K562 (cell line): ENCODE measurements at regions not wholly inside any gene's neighbourhood (a gene's known extent, or its start where the extent isn't known, plus 50 kb on each side); places are given as distances from the start of the nearest gene placed in this dataset.

Experiments used
- ATAC-seq: fragments of 200-7000 bp; cut with Tn5 transposase; 3 replicates; pipeline ENCODE4 v1.9.1; 2020; ENCODE audit warnings: moderate library complexity
- BruUV-seq: library from RNA; stranded (reverse); fragments of 400-500 nt; replicated peaks from 2 replicates; lab custom pipeline; 2021; lab: Mats Ljungman, UMichigan
- CTCF ChIA-PET: fragments of 300-600 bp; formaldehyde crosslinking; extraction: SDS; loops from one replicate; lab custom pipeline; 2021; ENCODE audit warnings: low intra/inter-chr PET ratio; lab: Yijun Ruan, JAX
- POLR2A ChIA-PET: fragments of 300-600, 350-650 bp; sonication (Branson Sonifier 250); formaldehyde crosslinking; extraction: SDS; loops from one replicate; lab custom pipeline; 2021; ENCODE audit warnings: antibody characterized with exemption, inconsistent platforms; lab: Yijun Ruan, JAX
- DNase-seq, 4 experiments: peaks; one replicate each; pipeline versions ENCODE4 v3.0.0 to v3.0.0-alpha.2; 2011 to 2018; ENCODE audit warnings: low spot score in 3 of 4, mixed read lengths in 3 of 4; ENCODE audit errors: extremely low read depth in 1 of 4
- FAIRE-seq: peaks from 2 replicates; lab custom pipeline; 2011; peaks lifted over from hg19 to GRCh38; lab: Jason Lieb, UNC
- H2AFZ ChIP-seq: 2 replicates; pipeline ENCODE4 v1.6.0; 2011; ENCODE audit warnings: low read depth, low read length, control low read depth, inconsistent platforms
- H3K27ac ChIP-seq: fragments of 200-600 bp; 3 replicates; pipeline ENCODE4 v1.8.0; 2011; ENCODE audit warnings: low read depth, mild to moderate bottlenecking, control low read depth, inconsistent platforms, low read length, moderate library complexity, mixed read lengths; ENCODE audit errors: extremely low read depth
- H3K27me3 ChIP-seq, 2 experiments: fragments of 300-600 bp in 1 of 2; 2 replicates in 1 of 2; 3 replicates in 1 of 2; pipeline versions ENCODE4 v1.6.0 to v1.8.0; 2011; ENCODE audit warnings: inconsistent platforms in 2 of 2, low read length in 2 of 2, mild to moderate bottlenecking in 1 of 2, mixed read lengths in 1 of 2, moderate library complexity in 1 of 2; ENCODE audit not compliant: control insufficient read depth in 2 of 2, insufficient read depth in 2 of 2
- H3K36me3 ChIP-seq: fragments of 300-600 bp; 3 replicates; pipeline ENCODE4 v1.8.0; 2011; ENCODE audit warnings: mild to moderate bottlenecking, low read length, inconsistent platforms; ENCODE audit not compliant: control insufficient read depth, insufficient read depth
- H3K4me1 ChIP-seq, 2 experiments: fragments of 200-600 bp in 1 of 2; replicated peaks in 1 of 2; 2 replicates in 1 of 2; 3 replicates in 1 of 2; pipeline versions ENCODE4 v1.5.1 to v1.8.0; 2011; ENCODE audit warnings: inconsistent platforms in 2 of 2, low read length in 2 of 2, mild to moderate bottlenecking in 1 of 2, mixed read lengths in 1 of 2, moderate library complexity in 1 of 2; ENCODE audit not compliant: control insufficient read depth in 2 of 2, insufficient read depth in 2 of 2
- H3K4me2 ChIP-seq: 2 replicates; pipeline ENCODE4 v1.6.1; 2011; ENCODE audit warnings: low read length, control low read depth, inconsistent platforms, mixed read lengths; ENCODE audit not compliant: insufficient read depth
- H3K4me3 ChIP-seq: fragments of 200-600 bp; sonication (generic), shearing (Covaris generic); 2 replicates; pipeline ENCODE4 v1.5.1; 2016; ENCODE audit warnings: control low read depth, inconsistent platforms
- H3K79me2 ChIP-seq: fragments of 200-600 bp; 3 replicates; pipeline ENCODE4 v1.8.0; 2011; ENCODE audit warnings: low read length, inconsistent platforms; ENCODE audit not compliant: control insufficient read depth, insufficient read depth
- H3K9ac ChIP-seq, 2 experiments: 2 replicates each; pipeline versions ENCODE4 v1.6.0 to v1.6.1; 2011; ENCODE audit warnings: low read depth in 2 of 2, low read length in 2 of 2, control low read depth in 1 of 2, inconsistent platforms in 1 of 2, mild to moderate bottlenecking in 1 of 2, mixed read lengths in 1 of 2; ENCODE audit not compliant: insufficient read depth in 1 of 2
- H3K9me1 ChIP-seq: one replicate; pipeline ENCODE4 v1.6.0; 2011; ENCODE audit warnings: inconsistent platforms, mild to moderate bottlenecking, low read length, moderate library complexity; ENCODE audit not compliant: control insufficient read depth, insufficient read depth
- H3K9me3 ChIP-seq: replicated peaks from 2 replicates; pipeline ENCODE4 v1.5.1; 2011; ENCODE audit warnings: low read depth, low read length, inconsistent platforms; ENCODE audit not compliant: control insufficient read depth, insufficient read depth
- H4K20me1 ChIP-seq: replicated peaks from 2 replicates; pipeline ENCODE4 v1.6.1; 2011; ENCODE audit warnings: low read length, inconsistent platforms, mixed read lengths; ENCODE audit not compliant: control insufficient read depth, insufficient read depth
- ATF2 ChIP-seq: sonication (generic); formaldehyde crosslinking; IDR thresholded peaks from 2 replicates; pipeline ENCODE4 v1.8.1; 2022; ENCODE audit warnings: missing genetic modification reagents
- CTCFL ChIP-seq: IDR thresholded peaks from 2 replicates; pipeline ENCODE4 v1.6.1; 2011; ENCODE audit warnings: borderline replicate concordance, low read depth, mild to moderate bottlenecking, moderate library complexity, low read length; ENCODE audit not compliant: insufficient read depth, poor library complexity, severe bottlenecking
- EP400 ChIP-seq: fragments of 450-650 bp; IDR thresholded peaks from 2 replicates; pipeline ENCODE4 v1.6.1; 2017; ENCODE audit warnings: antibody characterized with exemption, mild to moderate bottlenecking, moderate library complexity
- HLTF ChIP-seq: fragments of 450-650 bp; IDR thresholded peaks from 2 replicates; pipeline ENCODE4 v1.6.1; 2016
- NR2F6 ChIP-seq: fragments of 450-650 bp; formaldehyde crosslinking; IDR thresholded peaks from 2 replicates; pipeline ENCODE4 v1.4.0; 2020; ENCODE audit warnings: mild to moderate bottlenecking
- RFX5 ChIP-seq: IDR thresholded peaks from 2 replicates; pipeline ENCODE4 v1.6.1; 2011; ENCODE audit warnings: low read depth, mild to moderate bottlenecking, improper control_type of control experiment, low read length
- SIRT6 ChIP-seq: IDR thresholded peaks from one replicate; pipeline ENCODE4 v1.6.1; 2012; ENCODE audit warnings: low read depth, mild to moderate bottlenecking, control low read depth, inconsistent platforms, low read length, moderate library complexity
- TCF15 ChIP-seq: fragments of 250-450 bp; sonication (Bioruptor Pico); IDR thresholded peaks from 2 replicates; pipeline ENCODE4 v1.8.0; 2022; ENCODE audit warnings: moderate library complexity, mild to moderate bottlenecking, inconsistent platforms
- THRA ChIP-seq: fragments of 450-650 bp; IDR thresholded peaks from 2 replicates; pipeline ENCODE4 v1.6.1; 2017; ENCODE audit warnings: mild to moderate bottlenecking, moderate library complexity
- ZNF175 ChIP-seq: fragments of 200-800 bp; sonication (Bioruptor generic); IDR thresholded peaks from 2 replicates; pipeline ENCODE4 v1.6.1; 2016; ENCODE audit warnings: low read depth, mild to moderate bottlenecking, missing genetic modification characterization, missing compliant biosample characterization
- ZNF592 ChIP-seq: fragments of 450-650 bp; IDR thresholded peaks from 2 replicates; pipeline ENCODE4 v1.6.1; 2017; ENCODE audit warnings: antibody characterized with exemption, mild to moderate bottlenecking
- whole genome bisulfite sequencing: fragments of 100-300 bp; shearing (Covaris generic); methylation state at CpG from one replicate; pipeline ENCODE4 v1.1.6; 2016; ENCODE audit warnings: low coverage, mixed read lengths; ENCODE audit not compliant: insufficient coverage; ENCODE audit errors: missing lambda C conversion rate; 5-methylcytosine and 5-hydroxymethylcytosine counted together
- in situ Hi-C: fragments of 300-500 bp; cut with MboI; formaldehyde crosslinking; loops from 4 replicates; pipeline ENCODE4 v1.15.0; 2018; ENCODE audit warnings: inconsistent platforms, mixed read lengths
- intact Hi-C: fragments of 100-400 bp; cut with micrococcal nuclease; formaldehyde crosslinking; loops from 2 replicates; pipeline ENCODE4 v1.14.2; 2022

- no peak overlapping the region for H3K4me3 ChIP-seq
- H3K79me2 ChIP-seq: no peaks in the 10 kb centered on the region
- in situ Hi-C loops (no loop called here), intact Hi-C loops (no loop called here)
- CTCF ChIA-PET: no interaction called here
- no peaks in the 10 kb centered on the region for H3K9me1 ChIP-seq
- H3K27ac ChIP-seq: no peak overlapping the region
- H3K36me3 ChIP-seq: no peaks in the 10 kb centered on the region
- POLR2A ChIA-PET: no interaction called here
- no peak overlapping the region for H3K9ac ChIP-seq
- H4K20me1 ChIP-seq: no peaks in the 10 kb centered on the region
- no TSS peak for BruUV-seq
- H3K4me1 ChIP-seq: no peaks in the 10 kb centered on the region
- H3K27me3 ChIP-seq: no peaks in the 10 kb centered on the region
- H3K9me3 ChIP-seq: no peaks in the 10 kb centered on the region; the same call in 1 of the 2 replicates
- DNase-seq (no peak), FAIRE-seq (no peak), ATAC-seq (no peak)
- H2AFZ ChIP-seq: no peak overlapping the region
- WGBS: 13% methylated on average over 3 of the region's 3 CpGs
- H3K4me2 ChIP-seq: no peak overlapping the region
- no peak for TF ChIP-seq SIRT6
- TF ChIP-seq TCF15 (CRISPR knock-in tag): no peak
- no peak for TF ChIP-seq CTCFL
- TF ChIP-seq EP400: no peak
- no peak for TF ChIP-seq ZNF175 (CRISPR knock-in tag)
- no peak for TF ChIP-seq RFX5
- TF ChIP-seq THRA: no peak
- no peak for TF ChIP-seq NR2F6 (CRISPR knock-in tag)
- no peak for TF ChIP-seq ZNF592
- TF ChIP-seq ATF2 (CRISPR knock-in tag): no peak
- TF ChIP-seq HLTF: no peak
Observed at GRCh38 chr7:17037356-17037755, 155.6 kb upstream of the AGR3 start.
